Nephron progenitor cell (in vitro differentiated cells): ENCODE measurements at regions not wholly inside any gene's neighbourhood (a gene's known extent, or its start where the extent isn't known, plus 50 kb on each side); places are given as distances from the start of the nearest gene placed in this dataset.

Experiments used
- DNase-seq: peaks from one replicate; pipeline ENCODE4 v3.0.0; 2021
- H3K27ac Mint-ChIP-seq: 2 replicates; pipeline ENCODE4 v1.8.0; 2021; ENCODE audit warnings: mild to moderate bottlenecking, moderate library complexity, mixed read lengths
- H3K27me3 Mint-ChIP-seq: 2 replicates; pipeline ENCODE4 v1.8.0; 2021; ENCODE audit warnings: mild to moderate bottlenecking, low read depth, mixed read lengths; ENCODE audit not compliant: poor library complexity
- H3K36me3 Mint-ChIP-seq: 2 replicates; pipeline ENCODE4 v1.8.0; 2021; ENCODE audit warnings: low read depth, mixed read lengths
- H3K4me1 Mint-ChIP-seq: 2 replicates; pipeline ENCODE4 v1.8.0; 2021; ENCODE audit warnings: mixed read lengths
- H3K4me3 Mint-ChIP-seq: 2 replicates; pipeline ENCODE4 v1.8.0; 2021; ENCODE audit warnings: mild to moderate bottlenecking, moderate library complexity, mixed read lengths
- H3K9me3 Mint-ChIP-seq: 2 replicates; pipeline ENCODE4 v1.8.0; 2021; ENCODE audit warnings: mild to moderate bottlenecking, moderate library complexity, mixed read lengths
- TF ChIP-seq, protein P1 (sequence below): fragments of 200-600 bp; sonication (generic); IDR thresholded peaks from 2 replicates; pipeline ENCODE4 v1.5.0; 2021; ENCODE audit warnings: antibody characterized with exemption

DNA sequence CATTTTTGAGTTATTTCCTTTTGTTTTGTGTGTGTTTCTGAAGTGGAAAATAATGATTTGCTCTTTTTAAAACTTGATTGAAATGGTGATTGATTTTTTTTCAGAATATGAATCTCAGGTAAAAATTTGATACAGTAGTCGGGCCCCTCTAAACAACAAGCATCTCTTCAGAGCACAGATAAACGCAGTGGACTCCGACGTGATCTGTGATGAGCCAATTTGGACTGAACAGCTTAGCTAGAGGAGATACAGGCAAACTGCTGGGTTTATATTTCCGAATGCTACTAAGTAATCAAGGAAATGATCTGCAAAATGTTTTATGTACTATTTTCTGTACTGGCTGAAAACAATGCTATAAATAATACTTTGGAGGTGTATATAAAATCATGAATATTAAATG lies 705.7 kb upstream of the RGS18 start:
- H3K36me3 Mint-ChIP-seq = no peaks in the 10 kb centered on the region
- peaks cover 9% of the 10 kb centered on the region for H3K4me1 Mint-ChIP-seq
- no peak overlapping the region for H3K27ac Mint-ChIP-seq
- DNase-seq = no peak
- no peak overlapping the region for H3K4me3 Mint-ChIP-seq
- H3K9me3 Mint-ChIP-seq = peaks cover 8% of the 10 kb centered on the region
- no peaks in the 10 kb centered on the region for H3K27me3 Mint-ChIP-seq
- TF ChIP-seq, protein P1, sequence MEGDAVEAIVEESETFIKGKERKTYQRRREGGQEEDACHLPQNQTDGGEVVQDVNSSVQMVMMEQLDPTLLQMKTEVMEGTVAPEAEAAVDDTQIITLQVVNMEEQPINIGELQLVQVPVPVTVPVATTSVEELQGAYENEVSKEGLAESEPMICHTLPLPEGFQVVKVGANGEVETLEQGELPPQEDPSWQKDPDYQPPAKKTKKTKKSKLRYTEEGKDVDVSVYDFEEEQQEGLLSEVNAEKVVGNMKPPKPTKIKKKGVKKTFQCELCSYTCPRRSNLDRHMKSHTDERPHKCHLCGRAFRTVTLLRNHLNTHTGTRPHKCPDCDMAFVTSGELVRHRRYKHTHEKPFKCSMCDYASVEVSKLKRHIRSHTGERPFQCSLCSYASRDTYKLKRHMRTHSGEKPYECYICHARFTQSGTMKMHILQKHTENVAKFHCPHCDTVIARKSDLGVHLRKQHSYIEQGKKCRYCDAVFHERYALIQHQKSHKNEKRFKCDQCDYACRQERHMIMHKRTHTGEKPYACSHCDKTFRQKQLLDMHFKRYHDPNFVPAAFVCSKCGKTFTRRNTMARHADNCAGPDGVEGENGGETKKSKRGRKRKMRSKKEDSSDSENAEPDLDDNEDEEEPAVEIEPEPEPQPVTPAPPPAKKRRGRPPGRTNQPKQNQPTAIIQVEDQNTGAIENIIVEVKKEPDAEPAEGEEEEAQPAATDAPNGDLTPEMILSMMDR = no peak

DNA sequence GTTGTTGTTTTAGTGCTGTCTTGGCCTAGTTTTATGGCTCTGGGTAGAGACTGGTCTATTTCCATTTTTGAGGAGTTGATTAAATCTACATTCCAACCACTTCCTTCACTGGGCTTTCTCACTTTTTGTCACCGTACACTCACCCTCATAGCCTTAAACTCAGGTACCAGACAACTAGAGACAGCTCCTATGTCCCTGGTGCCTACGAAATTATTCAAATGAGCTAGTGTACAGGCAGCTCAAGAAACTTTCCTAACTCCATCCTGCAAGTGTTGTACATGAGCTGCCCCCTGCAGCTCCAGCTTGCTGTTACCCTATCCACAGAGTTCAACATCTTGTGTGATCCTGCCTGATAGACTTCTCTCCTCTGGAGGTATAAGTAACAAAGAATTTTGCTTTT lies 704.8 kb upstream of the RGS18 start:
- Mint-ChIP-seq H3K4me1 (peaks cover 9% of the 10 kb centered on the region), H3K27ac (peak overlapping the region; percentile 86), H3K27me3 (no peaks in the 10 kb centered on the region), H3K4me3 (no peak overlapping the region), H3K9me3 (peaks cover 7% of the 10 kb centered on the region), H3K36me3 (no peaks in the 10 kb centered on the region)
- TF ChIP-seq, protein P1 = no peak
- no peak for DNase-seq

DNA sequence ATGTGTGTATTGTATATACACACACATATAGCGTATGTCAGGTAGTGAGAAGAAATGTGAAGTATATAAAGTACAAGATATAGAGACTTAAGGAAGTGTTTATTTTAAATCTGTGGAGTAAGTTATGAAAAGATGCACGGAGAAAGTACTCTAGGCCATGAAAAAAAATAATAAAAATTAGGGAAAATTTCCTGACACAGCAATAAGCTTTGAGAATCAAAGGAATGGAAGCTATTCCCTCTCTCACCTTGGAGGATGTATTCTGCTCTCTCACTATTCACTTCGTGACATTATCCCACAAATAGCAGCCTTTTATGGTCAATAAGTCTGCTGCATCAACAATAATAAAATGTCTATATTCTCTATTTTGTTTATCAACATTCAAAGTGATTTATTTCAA lies 700.4 kb upstream of the RGS18 start:
- Mint-ChIP-seq H3K4me3 (no peak overlapping the region), H3K9me3 (no peaks in the 10 kb centered on the region), H3K27ac (no peak overlapping the region), H3K36me3 (no peaks in the 10 kb centered on the region), H3K4me1 (peaks cover 6% of the 10 kb centered on the region), H3K27me3 (no peaks in the 10 kb centered on the region)
- TF ChIP-seq, protein P1 = no peak
- no peak for DNase-seq

DNA sequence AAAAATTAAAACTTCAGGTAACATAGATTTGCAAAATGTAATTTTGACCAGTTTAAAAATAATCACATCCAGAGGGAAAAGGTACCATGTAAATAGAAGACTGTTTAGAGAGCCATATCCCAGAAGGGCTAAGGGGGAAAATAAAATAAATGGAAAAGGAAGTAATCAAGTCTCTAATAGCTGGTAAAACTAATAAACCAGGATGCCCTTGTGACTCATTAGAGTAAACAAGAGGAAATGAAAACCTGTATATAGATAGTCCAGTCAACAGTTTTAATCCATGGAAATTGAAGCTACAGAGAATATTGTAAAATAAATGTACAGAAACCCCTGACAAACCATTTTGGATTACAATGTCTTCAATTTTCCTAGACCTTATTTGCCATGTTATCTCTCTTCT lies 698.0 kb upstream of the RGS18 start:
- Mint-ChIP-seq H3K4me3 (no peak overlapping the region), H3K4me1 (no peaks in the 10 kb centered on the region), H3K9me3 (no peaks in the 10 kb centered on the region), H3K27ac (no peak overlapping the region), H3K27me3 (no peaks in the 10 kb centered on the region), H3K36me3 (no peaks in the 10 kb centered on the region)
- no peak for DNase-seq
- TF ChIP-seq, protein P1 = no peak

DNA sequence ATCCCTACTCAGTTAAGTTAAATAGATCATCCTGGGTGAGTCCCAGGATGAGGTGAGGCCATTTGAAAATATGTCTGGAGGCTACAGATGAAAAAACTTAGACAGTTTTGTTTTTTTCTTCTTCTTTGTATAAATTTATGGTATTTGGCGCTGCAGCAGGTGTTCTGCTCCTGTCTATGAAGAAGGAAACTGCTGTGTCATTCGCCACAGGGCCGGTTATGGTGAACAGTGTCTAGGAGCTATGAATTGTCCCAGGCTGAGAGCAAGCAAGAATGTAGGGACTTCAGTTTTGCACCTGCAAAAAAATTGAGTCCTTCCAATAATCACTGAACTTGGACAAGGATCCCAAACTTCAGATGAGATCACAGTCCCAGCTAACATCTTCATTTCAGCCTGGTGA lies 674.3 kb upstream of the RGS18 start:
- Mint-ChIP-seq H3K9me3 (peaks cover 14% of the 10 kb centered on the region), H3K27me3 (no peaks in the 10 kb centered on the region), H3K36me3 (no peaks in the 10 kb centered on the region), H3K4me1 (no peaks in the 10 kb centered on the region), H3K27ac (no peak overlapping the region), H3K4me3 (no peak overlapping the region)
- no peak for DNase-seq
- TF ChIP-seq, protein P1 = no peak

DNA sequence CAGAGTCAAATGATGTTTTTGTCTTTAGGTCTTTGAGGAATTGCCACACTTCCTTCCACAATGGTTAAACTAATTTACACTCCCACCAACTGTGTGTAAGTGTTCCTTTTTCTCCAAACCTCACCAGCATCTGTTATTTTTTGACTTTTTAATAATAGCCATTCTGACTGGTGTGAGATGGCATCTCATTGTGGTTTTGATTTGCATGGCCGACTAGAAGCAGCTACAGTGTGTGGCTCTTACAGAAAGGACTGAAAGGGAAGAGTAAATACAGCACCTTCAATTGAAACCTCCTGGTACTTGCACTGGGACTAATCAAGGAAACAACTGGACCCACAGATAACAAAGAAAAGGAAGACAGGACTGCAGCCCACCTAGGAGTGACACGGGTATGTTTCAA lies 668.0 kb upstream of the RGS18 start:
- TF ChIP-seq, protein P1 = no peak
- no peaks in the 10 kb centered on the region for H3K36me3 Mint-ChIP-seq

More for the DNA sequence above, 668.0 kb upstream of the RGS18 start:
- Mint-ChIP-seq H3K4me3 (no peak overlapping the region), H3K27me3 (no peaks in the 10 kb centered on the region), H3K9me3 (peaks cover 14% of the 10 kb centered on the region), H3K27ac (no peak overlapping the region), H3K4me1 (no peaks in the 10 kb centered on the region)
- no peak for DNase-seq
